CD4-positive, alpha-beta T cell treated with Interleukin-1 beta for 1 hour (primary cell): ENCODE measurements at regions not wholly inside any gene's neighbourhood (a gene's known extent, or its start where the extent isn't known, plus 50 kb on each side); places are given as distances from the start of the nearest gene placed in this dataset.

Experiments
- DNase-seq, 2 donors: peaks; one replicate each; pipeline ENCODE4 v3.0.0-alpha.2; 2020 to 2022

- no peak for DNase-seq
These were observed 57.8 kb downstream of the PRLHR start for GRCh38 chr10:118537623-118538022.

GRCh38 chr10:118534136-118534535, 61.3 kb downstream of the PRLHR start:
- no peak for DNase-seq

- DNase-seq: peak in 1 of 2 donors; percentile 42
These were observed 64.2 kb downstream of the PRLHR start for GRCh38 chr10:118531105-118531852.

- DNase-seq: no peak
These were observed 67.0 kb downstream of the PRLHR start for GRCh38 chr10:118528426-118528825.

GRCh38 chr10:118523775-118524174, 71.7 kb downstream of the PRLHR start:
- no peak for DNase-seq

GRCh38 chr10:118522791-118523498, 72.5 kb downstream of the PRLHR start:
- no peak for DNase-seq

GRCh38 chr10:118521415-118522117, 73.9 kb downstream of the PRLHR start:
- DNase-seq: no peak

- no peak for DNase-seq
These were observed 75.2 kb downstream of the PRLHR start for GRCh38 chr10:118520116-118520742.

GRCh38 chr10:118518095-118518494, 77.4 kb downstream of the PRLHR start:
- DNase-seq: no peak

- no peak for DNase-seq
These were observed 78.7 kb downstream of the PRLHR start for GRCh38 chr10:118516716-118517115.

- no peak for DNase-seq
These were observed 82.3 kb downstream of the PRLHR start for GRCh38 chr10:118513174-118513573.

- no peak for DNase-seq
These were observed 83.7 kb downstream of the PRLHR start for GRCh38 chr10:118511711-118512110.

- DNase-seq: no peak
These were observed 86.6 kb downstream of the PRLHR start for GRCh38 chr10:118508863-118509262.

- no peak for DNase-seq
These were observed 87.1 kb downstream of the PRLHR start for GRCh38 chr10:118508355-118508754.

- DNase-seq: no peak
These were observed 88.5 kb downstream of the PRLHR start for GRCh38 chr10:118506671-118507590.

GRCh38 chr10:118505363-118505762, 90.1 kb downstream of the PRLHR start:
- no peak for DNase-seq

- DNase-seq: peak in 1 of 2 donors; percentile 13
These were observed 90.8 kb downstream of the PRLHR start for GRCh38 chr10:118504467-118505205.

GRCh38 chr10:118504044-118504443, 91.4 kb downstream of the PRLHR start:
- no peak for DNase-seq

- DNase-seq: no peak
These were observed 92.3 kb downstream of the PRLHR start for GRCh38 chr10:118503192-118503591.

- no peak for DNase-seq
These were observed 93.6 kb downstream of the PRLHR start for GRCh38 chr10:118501637-118502440.

GRCh38 chr10:118501171-118501570, 94.3 kb downstream of the PRLHR start:
- DNase-seq: no peak
